CD8-positive, alpha-beta memory T cell (primary cell): ENCODE measurements at regions not wholly inside any gene's neighbourhood (a gene's known extent, or its start where the extent isn't known, plus 50 kb on each side); places are given as distances from the start of the nearest gene placed in this dataset.
A peak's percentile ranks its signal among the peaks of the same experiment; 100 is the strongest.

Source experiments
- CTCF ChIA-PET: fragments of 350-600 bp; sonication (Branson Sonifier 250); formaldehyde crosslinking; loops from one replicate; lab custom pipeline; 2021; ENCODE audit warnings: antibody characterized with exemption; lab: Charles Lee
- POLR2A ChIA-PET: fragments of 350-600 bp; sonication (Branson Sonifier 250); formaldehyde crosslinking; loops from one replicate; lab custom pipeline; 2021; ENCODE audit warnings: antibody characterized with exemption; lab: Charles Lee
- DNase-seq, 5 donors: peaks; one replicate each; pipeline versions ENCODE4 v3.0.0 to v3.0.0-alpha.2; 2020 to 2022; ENCODE audit warnings: mixed read lengths in 1 of 5
- H3K27ac ChIP-seq: one replicate; pipeline ENCODE4 v1.7.0; 2013; ENCODE audit warnings: low read depth, mild to moderate bottlenecking, low read length, moderate library complexity
- H3K27me3 ChIP-seq: 2 replicates; pipeline ENCODE4 v1.7.0; 2013; ENCODE audit warnings: low read length, mild to moderate bottlenecking; ENCODE audit not compliant: insufficient read depth, poor library complexity, severe bottlenecking
- H3K36me3 ChIP-seq: 2 replicates; pipeline ENCODE4 v1.7.0; 2013; ENCODE audit warnings: mild to moderate bottlenecking, low read length, moderate library complexity; ENCODE audit not compliant: insufficient read depth
- H3K4me1 ChIP-seq: 2 replicates; pipeline ENCODE4 v1.7.0; 2013; ENCODE audit warnings: mild to moderate bottlenecking, low read length, moderate library complexity; ENCODE audit not compliant: insufficient read depth
- H3K4me3 ChIP-seq: 2 replicates; pipeline ENCODE4 v1.7.0; 2013; ENCODE audit warnings: mild to moderate bottlenecking, low read length
- H3K9me3 ChIP-seq: 2 replicates; pipeline ENCODE4 v1.7.0; 2013; ENCODE audit warnings: mild to moderate bottlenecking, low read length
- H3K27ac Mint-ChIP-seq, 8 donors: one replicate each; pipeline ENCODE4 v1.8.0; 2020 to 2021; ENCODE audit warnings: mixed read lengths in 8 of 8, mild to moderate bottlenecking in 6 of 8, inconsistent platforms in 3 of 8, moderate library complexity in 3 of 8
- H3K27me3 Mint-ChIP-seq, 2 donors: one replicate each; pipeline ENCODE4 v1.8.0; 2020 to 2021; ENCODE audit warnings: mixed read lengths in 2 of 2, mild to moderate bottlenecking in 1 of 2, moderate library complexity in 1 of 2
- H3K36me3 Mint-ChIP-seq, 3 donors: one replicate each; pipeline ENCODE4 v1.8.0; 2020 to 2021; ENCODE audit warnings: mixed read lengths in 3 of 3, inconsistent platforms in 1 of 3, mild to moderate bottlenecking in 1 of 3
- H3K4me1 Mint-ChIP-seq, 3 donors: one replicate each; pipeline ENCODE4 v1.8.0; 2020 to 2021; ENCODE audit warnings: mixed read lengths in 3 of 3, inconsistent platforms in 1 of 3, mild to moderate bottlenecking in 1 of 3
- H3K4me3 Mint-ChIP-seq, 7 donors: one replicate each; pipeline ENCODE4 v1.8.0; 2020 to 2021; ENCODE audit warnings: mixed read lengths in 7 of 7, mild to moderate bottlenecking in 6 of 7, moderate library complexity in 4 of 7, inconsistent platforms in 2 of 7
- H3K9me3 Mint-ChIP-seq, 5 donors: one replicate each; pipeline ENCODE4 v1.8.0; 2020 to 2022; ENCODE audit warnings: mixed read lengths in 5 of 5, mild to moderate bottlenecking in 3 of 5, moderate library complexity in 2 of 5, inconsistent platforms in 1 of 5

DNA sequence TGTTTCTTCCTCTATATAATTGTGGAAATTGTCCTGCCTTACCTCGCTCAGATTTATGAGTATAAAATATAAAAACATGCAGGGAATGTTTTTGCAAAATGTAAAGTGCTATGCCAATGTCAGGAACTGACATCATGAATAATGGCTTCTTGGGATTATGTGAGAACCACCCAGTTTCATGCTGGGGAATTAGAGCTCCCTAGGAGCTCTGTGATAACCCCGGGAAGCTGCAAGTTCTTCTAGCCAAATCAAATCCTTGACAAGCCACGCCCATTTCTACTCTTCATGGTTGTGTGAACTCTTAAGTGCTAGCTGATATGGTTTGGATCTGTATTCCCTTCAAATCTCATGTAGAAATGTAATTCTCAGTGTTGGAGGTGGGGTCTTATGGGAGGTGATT is 85.9 kb upstream of the PAK3 start:
- Histone ChIP-seq H3K9me3 (no peaks in the 10 kb centered on the region), H3K27me3 (no peaks in the 10 kb centered on the region), H3K4me1 (no peaks in the 10 kb centered on the region), H3K36me3 (no peaks in the 10 kb centered on the region), H3K27ac (no peak overlapping the region), H3K4me3 (no peak overlapping the region)
- no peaks in the 10 kb centered on the region for H3K9me3 Mint-ChIP-seq
- H3K36me3 Mint-ChIP-seq, result no peaks in the 10 kb centered on the region
- no peak overlapping the region for H3K27ac Mint-ChIP-seq
- no peak for DNase-seq
- POLR2A ChIA-PET, result no interaction called here
- CTCF ChIA-PET, result no interaction called here
- H3K27me3 Mint-ChIP-seq, result peaks cover 3 to 4% of the 10 kb centered on the region in 2 donors
- no peaks in the 10 kb centered on the region for H3K4me1 Mint-ChIP-seq
- H3K4me3 Mint-ChIP-seq, result no peak overlapping the region

DNA sequence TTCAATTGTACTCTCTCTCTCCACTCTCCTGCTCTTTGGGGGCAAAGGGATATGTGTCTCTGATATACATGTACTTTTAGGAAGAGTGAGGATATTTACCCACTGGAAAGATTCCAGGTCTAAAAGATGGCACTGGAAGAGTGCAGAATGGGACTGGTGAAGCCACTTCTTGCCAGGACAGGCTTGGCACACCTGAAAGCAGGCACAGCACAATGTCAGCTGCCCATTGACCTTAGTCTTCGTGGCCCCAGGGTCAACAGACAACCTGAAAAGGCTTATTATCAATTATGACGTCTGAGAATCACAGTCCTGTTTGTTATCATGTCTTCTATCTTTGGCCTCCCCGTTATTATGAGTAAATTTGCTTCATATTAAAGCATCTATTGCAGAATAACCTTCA is 86.7 kb upstream of the PAK3 start:
- Histone ChIP-seq H3K36me3 (no peaks in the 10 kb centered on the region), H3K4me1 (no peaks in the 10 kb centered on the region), H3K27me3 (no peaks in the 10 kb centered on the region), H3K4me3 (no peak overlapping the region), H3K27ac (no peak overlapping the region), H3K9me3 (no peaks in the 10 kb centered on the region)
- Mint-ChIP-seq H3K27me3 (peaks cover 3 to 4% of the 10 kb centered on the region in 2 donors), H3K9me3 (no peaks in the 10 kb centered on the region), H3K4me3 (no peak overlapping the region), H3K36me3 (no peaks in the 10 kb centered on the region), H3K27ac (peak overlapping the region in 1 of 8 donors; percentile 16), H3K4me1 (no peaks in the 10 kb centered on the region)
- ChIA-PET CTCF (no interaction called here), POLR2A (no interaction called here)
- no peak for DNase-seq

DNA sequence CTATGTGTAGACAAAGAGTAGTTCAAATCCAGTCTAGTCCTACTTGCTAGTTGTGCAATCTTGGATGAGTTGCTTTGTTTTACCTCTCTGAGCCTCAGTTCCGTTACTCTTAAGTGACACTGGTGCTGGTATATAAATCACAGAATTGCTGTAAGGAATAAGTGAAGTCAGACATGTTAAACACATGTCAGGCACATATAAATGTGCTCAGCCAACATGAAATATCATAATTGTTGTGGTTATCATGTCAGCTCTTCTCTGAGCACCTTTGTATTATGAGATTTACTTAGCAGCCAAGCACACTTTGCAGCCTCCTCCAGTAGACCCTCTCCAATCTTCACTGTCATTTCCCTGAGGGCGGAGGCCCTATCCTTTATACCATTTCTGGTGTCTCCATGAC is 87.9 kb upstream of the PAK3 start:
- Histone ChIP-seq H3K4me1 (no peaks in the 10 kb centered on the region), H3K36me3 (no peaks in the 10 kb centered on the region), H3K27ac (no peak overlapping the region), H3K4me3 (no peak overlapping the region), H3K27me3 (no peaks in the 10 kb centered on the region), H3K9me3 (no peaks in the 10 kb centered on the region)
- no peak for DNase-seq
- H3K4me1 Mint-ChIP-seq, result no peaks in the 10 kb centered on the region
- no peaks in the 10 kb centered on the region for H3K9me3 Mint-ChIP-seq
- ChIA-PET POLR2A (no interaction called here), CTCF (no interaction called here)
- no peak overlapping the region for H3K27ac Mint-ChIP-seq
- H3K4me3 Mint-ChIP-seq, result no peak overlapping the region
- peaks cover 4 to 6% of the 10 kb centered on the region in 2 donors for H3K27me3 Mint-ChIP-seq
- no peaks in the 10 kb centered on the region for H3K36me3 Mint-ChIP-seq

DNA sequence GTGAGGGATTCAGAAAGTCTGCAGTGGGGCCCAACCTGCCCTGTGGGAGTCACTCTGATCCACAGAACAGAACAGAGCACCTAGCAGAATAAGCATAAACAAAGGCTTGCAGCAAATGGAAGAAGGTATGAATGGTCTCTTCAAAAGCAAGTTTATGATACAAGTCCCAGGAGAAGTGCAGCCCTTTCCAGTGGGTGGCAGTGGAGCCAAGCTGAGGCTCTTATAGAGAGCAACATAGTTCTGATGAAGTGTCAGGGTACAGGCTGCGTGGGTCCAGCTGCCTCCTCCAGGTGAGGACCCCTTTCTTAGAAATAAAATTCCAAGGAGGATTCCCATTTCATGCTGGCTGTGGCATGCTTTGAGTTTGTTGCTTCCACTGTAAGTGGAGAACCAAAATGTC is 88.8 kb upstream of the PAK3 start:
- Histone ChIP-seq H3K36me3 (no peaks in the 10 kb centered on the region), H3K4me3 (no peak overlapping the region), H3K4me1 (no peaks in the 10 kb centered on the region), H3K9me3 (no peaks in the 10 kb centered on the region), H3K27ac (no peak overlapping the region), H3K27me3 (no peaks in the 10 kb centered on the region)
- no peaks in the 10 kb centered on the region for H3K4me1 Mint-ChIP-seq
- ChIA-PET CTCF (no interaction called here), POLR2A (no interaction called here)
- H3K27me3 Mint-ChIP-seq, result peaks cover 4 to 7% of the 10 kb centered on the region in 2 donors
- H3K4me3 Mint-ChIP-seq, result no peak overlapping the region
- no peak overlapping the region for H3K27ac Mint-ChIP-seq
- DNase-seq, result no peak
- H3K36me3 Mint-ChIP-seq, result no peaks in the 10 kb centered on the region
- H3K9me3 Mint-ChIP-seq, result no peaks in the 10 kb centered on the region

DNA sequence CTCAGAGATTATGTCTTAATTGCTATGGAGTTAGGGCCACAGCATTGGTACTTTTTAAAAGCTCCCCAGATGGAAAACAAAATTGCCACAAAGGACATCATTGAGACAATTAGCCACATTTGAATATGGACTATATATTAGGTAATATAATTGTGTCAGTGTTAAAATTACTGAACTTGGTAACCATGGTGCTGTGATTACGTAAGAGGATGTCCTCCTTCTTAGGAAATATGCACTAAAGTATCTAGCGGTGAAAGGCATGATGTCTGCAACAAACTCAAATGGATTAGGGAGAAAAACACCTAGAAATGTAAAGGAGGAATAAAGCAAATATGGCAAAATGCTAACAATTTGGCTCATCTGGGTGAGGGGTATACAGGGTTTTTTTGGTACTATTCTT is 89.9 kb upstream of the PAK3 start:
- ChIA-PET POLR2A (no interaction called here), CTCF (no interaction called here)
- Histone ChIP-seq H3K27me3 (no peaks in the 10 kb centered on the region), H3K4me1 (no peaks in the 10 kb centered on the region), H3K4me3 (no peak overlapping the region), H3K27ac (no peak overlapping the region), H3K9me3 (no peaks in the 10 kb centered on the region), H3K36me3 (no peaks in the 10 kb centered on the region)
- Mint-ChIP-seq H3K27ac (no peak overlapping the region), H3K36me3 (no peaks in the 10 kb centered on the region), H3K9me3 (no peaks in the 10 kb centered on the region), H3K4me1 (no peaks in the 10 kb centered on the region), H3K27me3 (peaks cover 4 to 7% of the 10 kb centered on the region in 2 donors), H3K4me3 (no peak overlapping the region)
- DNase-seq, result no peak

DNA sequence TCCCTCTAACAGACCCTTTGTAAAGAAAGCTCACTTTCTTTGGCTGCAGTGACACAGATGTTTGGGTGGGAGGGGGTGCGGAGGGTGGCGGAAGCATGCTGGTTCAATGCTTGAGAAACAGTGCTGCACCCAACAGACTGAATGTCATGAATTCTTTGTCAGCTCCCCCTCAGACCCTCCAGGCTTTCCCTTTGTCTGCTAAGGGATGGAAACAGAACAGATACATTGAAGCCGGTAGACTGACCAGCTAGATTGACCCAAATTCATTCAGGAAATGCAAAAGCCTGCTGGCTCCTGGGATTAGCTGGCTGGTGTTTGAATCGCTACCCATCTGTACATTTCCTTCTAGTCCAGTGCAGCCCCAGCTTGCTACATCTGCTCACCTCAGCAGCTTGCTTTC is 90.8 kb upstream of the PAK3 start:
- Mint-ChIP-seq H3K27me3 (peaks cover 4 to 7% of the 10 kb centered on the region in 2 donors), H3K4me3 (no peak overlapping the region), H3K4me1 (no peaks in the 10 kb centered on the region), H3K27ac (no peak overlapping the region), H3K36me3 (no peaks in the 10 kb centered on the region), H3K9me3 (no peaks in the 10 kb centered on the region)
- POLR2A ChIA-PET, result no interaction called here
- no peak for DNase-seq
- H3K4me1 ChIP-seq, result no peaks in the 10 kb centered on the region
- H3K27me3 ChIP-seq, result no peaks in the 10 kb centered on the region
- no peaks in the 10 kb centered on the region for H3K9me3 ChIP-seq
- CTCF ChIA-PET, result no interaction called here
- H3K4me3 ChIP-seq, result no peak overlapping the region
- no peak overlapping the region for H3K27ac ChIP-seq
- no peaks in the 10 kb centered on the region for H3K36me3 ChIP-seq

DNA sequence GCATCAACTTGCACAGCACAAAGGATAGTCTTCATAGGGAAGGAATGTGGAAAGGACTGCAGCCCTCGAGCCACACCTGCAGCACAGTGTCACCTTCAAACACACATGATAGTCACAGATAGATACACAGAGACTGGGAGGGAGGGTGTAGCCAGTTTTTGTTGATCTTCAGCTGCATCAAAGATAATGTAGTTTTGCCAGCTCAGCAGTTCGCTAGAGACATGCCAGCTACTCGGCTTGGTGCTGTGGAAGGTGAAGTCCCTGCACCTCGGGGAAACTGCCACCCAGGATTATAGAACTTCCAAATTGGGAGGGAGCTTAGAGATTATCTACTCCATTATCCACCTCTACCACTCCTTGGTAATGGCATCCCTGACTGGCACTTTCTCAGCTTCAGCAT is 92.9 kb upstream of the PAK3 start:
- Mint-ChIP-seq H3K36me3 (no peaks in the 10 kb centered on the region), H3K4me1 (no peaks in the 10 kb centered on the region), H3K27me3 (peaks cover 0 to 12% of the 10 kb centered on the region in 2 donors), H3K27ac (no peak overlapping the region), H3K9me3 (no peaks in the 10 kb centered on the region), H3K4me3 (no peak overlapping the region)
- Histone ChIP-seq H3K27ac (no peak overlapping the region), H3K27me3 (no peaks in the 10 kb centered on the region), H3K4me3 (no peak overlapping the region), H3K4me1 (no peaks in the 10 kb centered on the region), H3K9me3 (no peaks in the 10 kb centered on the region), H3K36me3 (no peaks in the 10 kb centered on the region)
- DNase-seq, result no peak
- ChIA-PET POLR2A (no interaction called here), CTCF (no interaction called here)

DNA sequence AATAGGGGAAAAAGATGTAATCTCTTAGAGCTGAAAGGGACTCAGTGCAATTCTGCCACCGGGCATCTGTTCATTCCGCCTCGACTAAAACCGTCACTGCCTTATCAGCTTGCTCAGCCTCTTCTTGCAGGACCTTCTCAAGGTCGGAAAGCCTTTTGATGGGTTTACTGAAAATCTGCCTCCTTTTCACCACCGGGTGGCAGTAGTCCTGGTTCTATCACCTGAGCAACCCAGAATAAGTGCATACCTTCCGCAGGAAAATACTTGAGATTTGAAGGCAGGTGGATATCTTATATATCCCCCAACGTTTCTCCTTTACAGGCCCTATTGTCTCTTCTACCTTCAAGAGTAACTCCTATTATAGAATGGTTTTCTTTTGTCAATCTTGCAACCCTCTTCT is 103.4 kb upstream of the PAK3 start:
- no peak overlapping the region for H3K27ac Mint-ChIP-seq
- H3K27ac ChIP-seq, result no peak overlapping the region
- no peak overlapping the region for H3K4me3 Mint-ChIP-seq
- ChIA-PET POLR2A (no interaction called here), CTCF (interaction anchor here (1.0 kb wide), 1 partner anchor 108 kb away, joined by 5 read pairs; no protein-coding TSS in a partner anchor)
- peak in 3 of 5 donors; percentile 0 to 49 (median 3) for DNase-seq
- H3K27me3 ChIP-seq, result no peaks in the 10 kb centered on the region
- H3K4me1 ChIP-seq, result no peaks in the 10 kb centered on the region
- H3K9me3 Mint-ChIP-seq, result peaks cover 0 to 2% (median 0%) of the 10 kb centered on the region in 5 donors
- no peaks in the 10 kb centered on the region for H3K4me1 Mint-ChIP-seq
- H3K36me3 ChIP-seq, result no peaks in the 10 kb centered on the region
- H3K36me3 Mint-ChIP-seq, result no peaks in the 10 kb centered on the region
- H3K4me3 ChIP-seq, result no peak overlapping the region
- peaks cover 10 to 11% of the 10 kb centered on the region in 2 donors for H3K27me3 Mint-ChIP-seq
- no peaks in the 10 kb centered on the region for H3K9me3 ChIP-seq

DNA sequence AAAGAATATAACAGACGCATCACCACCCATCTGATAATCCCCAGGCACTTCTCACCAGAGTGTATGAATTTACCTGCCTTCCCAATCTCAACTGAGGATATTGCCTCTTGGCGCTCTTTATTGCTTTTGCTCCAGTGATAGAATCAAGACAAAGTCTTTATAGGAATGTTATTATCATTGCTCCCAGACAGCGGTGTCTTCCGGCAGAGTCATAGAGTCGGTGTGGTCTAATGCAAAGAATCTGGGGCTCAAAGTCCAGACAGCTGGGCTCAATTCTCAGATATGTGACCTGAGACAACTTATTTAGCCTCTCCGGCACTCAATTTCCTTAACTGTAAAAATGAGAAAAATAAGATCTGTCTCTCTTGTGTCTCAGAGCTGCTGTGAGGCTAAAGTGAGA is 106.1 kb upstream of the PAK3 start:
- DNase-seq, result no peak
- no peak overlapping the region for H3K27ac Mint-ChIP-seq
- H3K36me3 ChIP-seq, result no peaks in the 10 kb centered on the region
- H3K27me3 ChIP-seq, result no peaks in the 10 kb centered on the region
- H3K4me3 Mint-ChIP-seq, result no peak overlapping the region
- CTCF ChIA-PET, result no interaction called here
- H3K4me1 Mint-ChIP-seq, result no peaks in the 10 kb centered on the region
- H3K27ac ChIP-seq, result no peak overlapping the region
- no peaks in the 10 kb centered on the region for H3K4me1 ChIP-seq
- H3K4me3 ChIP-seq, result no peak overlapping the region
- H3K9me3 ChIP-seq, result no peaks in the 10 kb centered on the region
- peaks cover 0 to 2% (median 0%) of the 10 kb centered on the region in 5 donors for H3K9me3 Mint-ChIP-seq
- peaks cover 9% of the 10 kb centered on the region in 2 donors for H3K27me3 Mint-ChIP-seq
- POLR2A ChIA-PET, result no interaction called here
- H3K36me3 Mint-ChIP-seq, result no peaks in the 10 kb centered on the region
